ENCODE measurements at regions not wholly inside any gene's neighbourhood (a gene's known extent, or its start where the extent isn't known, plus 50 kb on each side); places are given as distances from the start of the nearest gene placed in this dataset.
"Not testable (repeated sequence)": the region's sequence is repeated elsewhere in the genome, so short reads cannot be mapped to it uniquely, and the experiment has no call there.

DNA sequence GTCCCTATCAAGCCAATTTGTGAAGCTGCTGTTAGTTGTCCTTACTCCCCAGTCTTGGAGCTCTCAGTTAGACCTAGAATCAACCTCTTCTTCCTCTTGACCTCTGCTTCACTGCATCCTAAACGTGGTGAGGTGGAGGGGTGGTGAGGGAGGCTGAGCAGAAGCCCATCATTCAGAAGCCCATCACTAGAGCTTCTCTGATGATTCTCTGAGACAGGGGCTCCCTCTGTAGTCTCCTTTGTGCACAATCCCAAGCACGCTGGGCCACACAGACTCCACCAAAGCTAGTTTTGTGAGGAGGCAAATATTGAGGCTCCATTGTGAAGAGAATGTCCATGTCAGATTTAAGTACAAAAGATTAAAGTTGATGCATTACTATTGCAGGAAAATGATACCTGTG is 163.8 kb upstream of the PRSS1 start:
- no peaks in the 10 kb centered on the region for H3K36me3 ChIP-seq (ENCODE audit: insufficient read depth, insufficient read length, low read length)
- H3K9ac ChIP-seq (ENCODE audit: insufficient read length, low read depth) = no peak overlapping the region
- H3K9me3 ChIP-seq (ENCODE audit: insufficient read depth, low read length) = no peaks in the 10 kb centered on the region
- no peak for TF ChIP-seq SUZ12 (IDR thresholded peaks at IDR 0.05; ENCODE audit: extremely low read depth, insufficient read depth, insufficient read length)
- no peak for DNase-seq (ENCODE audit: low read depth, low spot score)
- peaks cover 2% of the 10 kb centered on the region for H3K4me1 ChIP-seq (ENCODE audit: insufficient read depth, insufficient read length)
- H3K27me3 ChIP-seq (ENCODE audit: insufficient read depth, insufficient read length) = no peaks in the 10 kb centered on the region
- no peak overlapping the region for H3K4me3 ChIP-seq (ENCODE audit: insufficient read length, low read depth)

DNA sequence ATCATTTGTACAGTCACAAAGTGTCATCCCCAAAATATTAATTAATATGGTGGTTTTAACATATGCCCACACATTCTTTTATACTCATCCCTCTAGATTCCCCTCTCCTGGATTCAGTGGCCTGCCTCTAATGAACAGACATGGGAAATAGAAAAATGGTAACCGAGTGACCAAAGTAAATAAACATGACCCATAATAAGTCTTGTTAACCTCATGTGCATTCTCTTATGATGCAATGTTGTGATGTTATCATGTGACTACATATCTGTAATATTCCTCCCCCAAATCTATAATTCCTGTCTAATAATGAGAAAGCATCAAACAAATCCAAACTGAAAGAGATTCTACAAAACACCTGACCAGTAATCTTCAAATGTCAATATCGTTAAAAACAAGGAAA is 164.5 kb upstream of the PRSS1 start:
- Histone ChIP-seq H3K4me1 (ENCODE audit: insufficient read depth, insufficient read length) (peaks cover 2% of the 10 kb centered on the region), H3K36me3 (ENCODE audit: insufficient read depth, insufficient read length, low read length) (no peaks in the 10 kb centered on the region)

DNA sequence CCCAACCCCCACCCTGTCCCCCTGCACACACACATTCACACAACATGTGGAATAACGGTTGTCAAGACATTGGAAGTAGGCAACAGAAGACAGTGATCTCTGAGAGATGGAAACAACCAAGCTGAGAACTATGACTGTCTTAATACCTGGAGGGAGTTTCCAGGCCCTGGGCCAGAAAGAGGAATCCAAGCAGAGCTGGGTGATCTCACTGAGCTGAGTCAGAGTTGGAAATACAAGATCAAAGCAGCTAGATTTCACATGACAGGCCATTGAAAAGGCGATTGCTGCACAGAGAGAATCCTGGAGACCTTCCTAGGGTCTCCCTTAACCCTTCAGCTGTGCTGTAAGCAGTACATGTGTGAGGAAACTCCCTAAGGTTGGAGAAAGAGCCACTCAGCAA is 165.8 kb upstream of the PRSS1 start:
- no peak for TF ChIP-seq YY1 (IDR thresholded peaks at IDR 0.05; ENCODE audit: insufficient read depth, insufficient read length)
- no peak for TF ChIP-seq ZNF274 (IDR thresholded peaks at IDR 0.05; ENCODE audit: low read depth, low read length)
- no peak for TF ChIP-seq SUZ12 (IDR thresholded peaks at IDR 0.05; ENCODE audit: extremely low read depth, insufficient read depth, insufficient read length)
- Histone ChIP-seq H3K9ac (ENCODE audit: insufficient read length, low read depth) (no peak overlapping the region), H3K36me3 (ENCODE audit: insufficient read depth, insufficient read length, low read length) (no peaks in the 10 kb centered on the region), H3K27me3 (ENCODE audit: insufficient read depth, insufficient read length) (no peaks in the 10 kb centered on the region), H3K4me3 (ENCODE audit: insufficient read length, low read depth) (no peak overlapping the region), H3K9me3 (ENCODE audit: insufficient read depth, low read length) (no peaks in the 10 kb centered on the region), H3K4me1 (ENCODE audit: insufficient read depth, insufficient read length) (peaks cover 2% of the 10 kb centered on the region)
- no peak for DNase-seq (ENCODE audit: low read depth, low spot score)

More for the DNA sequence above, 164.5 kb upstream of the PRSS1 start:
- DNase-seq (ENCODE audit: low read depth, low spot score) = no peak
- Histone ChIP-seq H3K27me3 (ENCODE audit: insufficient read depth, insufficient read length) (no peaks in the 10 kb centered on the region), H3K4me3 (ENCODE audit: insufficient read length, low read depth) (no peak overlapping the region), H3K9me3 (ENCODE audit: insufficient read depth, low read length) (no peaks in the 10 kb centered on the region), H3K9ac (ENCODE audit: insufficient read length, low read depth) (no peak overlapping the region)
- no peak for TF ChIP-seq YY1 (IDR thresholded peaks at IDR 0.05; ENCODE audit: insufficient read depth, insufficient read length)
- TF ChIP-seq SUZ12 (IDR thresholded peaks at IDR 0.05; ENCODE audit: extremely low read depth, insufficient read depth, insufficient read length) = no peak
- TF ChIP-seq ZNF274 (IDR thresholded peaks at IDR 0.05; ENCODE audit: low read depth, low read length) = no peak

GRCh38 chr7:142582351-142582750 is 166.9 kb upstream of the PRSS1 start:
- Histone ChIP-seq H3K27me3 (ENCODE audit: insufficient read depth, insufficient read length) (no peaks in the 10 kb centered on the region), H3K4me3 (ENCODE audit: insufficient read length, low read depth) (no peak overlapping the region), H3K9me3 (ENCODE audit: insufficient read depth, low read length) (no peaks in the 10 kb centered on the region), H3K36me3 (ENCODE audit: insufficient read depth, insufficient read length, low read length) (no peaks in the 10 kb centered on the region), H3K9ac (ENCODE audit: insufficient read length, low read depth) (no peak overlapping the region), H3K4me1 (ENCODE audit: insufficient read depth, insufficient read length) (peaks cover 2% of the 10 kb centered on the region)
- DNase-seq (ENCODE audit: low read depth, low spot score) = no peak
- no peak for TF ChIP-seq ZNF274 (IDR thresholded peaks at IDR 0.05; ENCODE audit: low read depth, low read length)
- no peak for TF ChIP-seq YY1 (IDR thresholded peaks at IDR 0.05; ENCODE audit: insufficient read depth, insufficient read length)
- no peak for TF ChIP-seq SUZ12 (IDR thresholded peaks at IDR 0.05; ENCODE audit: extremely low read depth, insufficient read depth, insufficient read length)

DNA sequence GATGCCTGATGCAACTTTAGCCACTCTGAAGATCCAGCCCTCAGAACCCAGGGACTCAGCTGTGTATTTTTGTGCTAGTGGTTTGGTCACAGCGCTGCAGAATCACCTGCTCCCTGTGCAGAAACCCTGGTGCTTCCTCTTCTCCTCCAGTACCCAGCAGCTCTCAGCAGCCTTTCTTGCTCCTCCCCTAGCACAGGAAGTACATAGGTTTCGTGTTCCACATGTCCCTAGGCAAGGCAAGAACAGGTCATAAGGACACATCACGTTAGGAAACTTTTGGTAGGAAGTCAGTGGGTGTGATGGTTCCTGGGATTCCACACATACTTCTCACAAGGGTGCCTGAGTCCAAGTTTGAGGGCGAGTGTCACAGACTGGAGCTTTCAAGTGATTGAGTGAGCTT is 167.9 kb upstream of the PRSS1 start:
- no peaks in the 10 kb centered on the region for H3K9me3 ChIP-seq (ENCODE audit: insufficient read depth, low read length)
- no peak overlapping the region for H3K9ac ChIP-seq (ENCODE audit: insufficient read length, low read depth)
- H3K4me3 ChIP-seq (ENCODE audit: insufficient read length, low read depth) = no peak overlapping the region
- H3K27me3 ChIP-seq (ENCODE audit: insufficient read depth, insufficient read length) = no peaks in the 10 kb centered on the region
- H3K4me1 ChIP-seq (ENCODE audit: insufficient read depth, insufficient read length) = peaks cover 2% of the 10 kb centered on the region
- H3K36me3 ChIP-seq (ENCODE audit: insufficient read depth, insufficient read length, low read length) = no peaks in the 10 kb centered on the region
- TF ChIP-seq ZNF274 (IDR thresholded peaks at IDR 0.05; ENCODE audit: low read depth, low read length) (no peak), YY1 (IDR thresholded peaks at IDR 0.05; ENCODE audit: insufficient read depth, insufficient read length) (no peak), SUZ12 (IDR thresholded peaks at IDR 0.05; ENCODE audit: extremely low read depth, insufficient read depth, insufficient read length) (no peak)
- no peak for DNase-seq (ENCODE audit: low read depth, low spot score)

- DNase-seq (ENCODE audit: low read depth, low spot score) = no peak
- no peaks in the 10 kb centered on the region for H3K27me3 ChIP-seq (ENCODE audit: insufficient read depth, insufficient read length)
- H3K9me3 ChIP-seq (ENCODE audit: insufficient read depth, low read length) = no peaks in the 10 kb centered on the region
- no peak for TF ChIP-seq ZNF274 (IDR thresholded peaks at IDR 0.05; ENCODE audit: low read depth, low read length)
- no peak for TF ChIP-seq SUZ12 (IDR thresholded peaks at IDR 0.05; ENCODE audit: extremely low read depth, insufficient read depth, insufficient read length)
- TF ChIP-seq YY1 (IDR thresholded peaks at IDR 0.05; ENCODE audit: insufficient read depth, insufficient read length) = no peak
- H3K4me3 ChIP-seq (ENCODE audit: insufficient read length, low read depth) = no peak overlapping the region
- H3K9ac ChIP-seq (ENCODE audit: insufficient read length, low read depth) = no peak overlapping the region
- peaks cover 2% of the 10 kb centered on the region for H3K4me1 ChIP-seq (ENCODE audit: insufficient read depth, insufficient read length)
- H3K36me3 ChIP-seq (ENCODE audit: insufficient read depth, insufficient read length, low read length) = no peaks in the 10 kb centered on the region
These were observed 169.3 kb upstream of the PRSS1 start for GRCh38 chr7:142579946-142580345.

- not testable (repeated sequence) for DNase-seq (ENCODE audit: low read depth, low spot score); H3K9ac ChIP-seq (ENCODE audit: insufficient read length, low read depth); H3K4me3 ChIP-seq (ENCODE audit: insufficient read length, low read depth); H3K27me3 ChIP-seq (ENCODE audit: insufficient read depth, insufficient read length); H3K9me3 ChIP-seq (ENCODE audit: insufficient read depth, low read length); H3K4me1 ChIP-seq (ENCODE audit: insufficient read depth, insufficient read length); H3K36me3 ChIP-seq (ENCODE audit: insufficient read depth, insufficient read length, low read length)
These were observed 173.9 kb upstream of the PRSS1 start for GRCh38 chr7:142575351-142575750.

GRCh38 chr7:142571581-142571980 is 177.7 kb upstream of the PRSS1 start:
- no peak overlapping the region for H3K4me3 ChIP-seq (ENCODE audit: insufficient read length, low read depth)
- no peak for TF ChIP-seq YY1 (IDR thresholded peaks at IDR 0.05; ENCODE audit: insufficient read depth, insufficient read length)
- no peak for TF ChIP-seq ZNF274 (IDR thresholded peaks at IDR 0.05; ENCODE audit: low read depth, low read length)
- no peak for TF ChIP-seq SUZ12 (IDR thresholded peaks at IDR 0.05; ENCODE audit: extremely low read depth, insufficient read depth, insufficient read length)

More at GRCh38 chr7:142571581-142571980, 177.7 kb upstream of the PRSS1 start:
- H3K9ac ChIP-seq (ENCODE audit: insufficient read length, low read depth) = no peak overlapping the region
- no peaks in the 10 kb centered on the region for H3K36me3 ChIP-seq (ENCODE audit: insufficient read depth, insufficient read length, low read length)
- no peaks in the 10 kb centered on the region for H3K27me3 ChIP-seq (ENCODE audit: insufficient read depth, insufficient read length)
- no peaks in the 10 kb centered on the region for H3K9me3 ChIP-seq (ENCODE audit: insufficient read depth, low read length)
- H3K4me1 ChIP-seq (ENCODE audit: insufficient read depth, insufficient read length) = no peaks in the 10 kb centered on the region
- no peak for DNase-seq (ENCODE audit: low read depth, low spot score)
